Stimulated activated effector memory CD8-positive, alpha-beta T cell treated with anti-CD3 and anti-CD28 coated beads, Interleukin-12 subunit alpha, Interleukin-12 subunit beta, amount 100 ng/mL, for 72 hours (primary cell): ENCODE measurements at regions not wholly inside any gene's neighbourhood (a gene's known extent, or its start where the extent isn't known, plus 50 kb on each side); places are given as distances from the start of the nearest gene placed in this dataset.
A peak's percentile ranks its signal among the peaks of the same experiment; 100 is the strongest.
"Not testable (repeated sequence)": the region's sequence is repeated elsewhere in the genome, so short reads cannot be mapped to it uniquely, and the experiment has no call there.

ENCODE experiments used
- ATAC-seq: fragments of 150-1000 bp; cut with Tn5 transposase; 2 replicates; pipeline ENCODE4 v1.10.0; 2021
- DNase-seq, 2 donors: peaks; one replicate each; pipeline ENCODE4 v3.0.0; 2021 to 2022; ENCODE audit warnings: low spot score in 2 of 2
- H3K27ac Mint-ChIP-seq: one replicate; pipeline ENCODE4 v1.8.0; 2022; ENCODE audit warnings: mild to moderate bottlenecking, mixed read lengths
- H3K36me3 Mint-ChIP-seq: one replicate; pipeline ENCODE4 v1.8.0; 2022; ENCODE audit warnings: mild to moderate bottlenecking, mixed read lengths
- H3K4me1 Mint-ChIP-seq: one replicate; pipeline ENCODE4 v1.8.0; 2022; ENCODE audit warnings: mixed read lengths
- H3K4me3 Mint-ChIP-seq: one replicate; pipeline ENCODE4 v1.8.0; 2022; ENCODE audit warnings: mild to moderate bottlenecking, mixed read lengths
- H3K9me3 Mint-ChIP-seq: one replicate; pipeline ENCODE4 v1.8.0; 2022; ENCODE audit warnings: mixed read lengths

GRCh38 chr1:65068202-65069010 lies 79.6 kb upstream of the AK4 start:
- Mint-ChIP-seq H3K27ac (peak overlapping the region; percentile 92), H3K36me3 (peaks cover 18% of the 10 kb centered on the region), H3K4me3 (peak overlapping the region; percentile 90), H3K4me1 (peaks cover 37% of the 10 kb centered on the region), H3K9me3 (no peaks in the 10 kb centered on the region)
- ATAC-seq, result no peak
- no peak for DNase-seq

- Mint-ChIP-seq H3K27ac (peak overlapping the region; percentile 92), H3K9me3 (no peaks in the 10 kb centered on the region), H3K4me1 (peaks cover 35% of the 10 kb centered on the region), H3K4me3 (peak overlapping the region; percentile 90), H3K36me3 (peaks cover 18% of the 10 kb centered on the region)
- no peak for ATAC-seq
- DNase-seq, result no peak
These were observed 78.9 kb upstream of the AK4 start for GRCh38 chr1:65069011-65069565.

- Mint-ChIP-seq H3K9me3 (no peaks in the 10 kb centered on the region), H3K27ac (no peak overlapping the region), H3K4me1 (peaks cover 22% of the 10 kb centered on the region), H3K36me3 (peaks cover 8% of the 10 kb centered on the region), H3K4me3 (no peak overlapping the region)
- DNase-seq, result no peak
- no peak for ATAC-seq
These were observed 75.2 kb upstream of the AK4 start for GRCh38 chr1:65072845-65073244.

- no peaks in the 10 kb centered on the region for H3K9me3 Mint-ChIP-seq
- peak; percentile 29 to 77 for DNase-seq
- H3K27ac Mint-ChIP-seq, result no peak overlapping the region
These were observed 72.7 kb upstream of the AK4 start for GRCh38 chr1:65075123-65075976.

GRCh38 chr1:65077369-65077768 lies 70.6 kb upstream of the AK4 start:
- peaks cover 20% of the 10 kb centered on the region for H3K4me1 Mint-ChIP-seq
- no peak for DNase-seq
- H3K36me3 Mint-ChIP-seq, result no peaks in the 10 kb centered on the region
- no peaks in the 10 kb centered on the region for H3K9me3 Mint-ChIP-seq
- ATAC-seq, result no peak
- H3K27ac Mint-ChIP-seq, result no peak overlapping the region
- no peak overlapping the region for H3K4me3 Mint-ChIP-seq

More at GRCh38 chr1:65075123-65075976, 72.7 kb upstream of the AK4 start:
- H3K36me3 Mint-ChIP-seq, result no peaks in the 10 kb centered on the region
- peak; percentile 90 for ATAC-seq
- peaks cover 20% of the 10 kb centered on the region for H3K4me1 Mint-ChIP-seq
- H3K4me3 Mint-ChIP-seq, result no peak overlapping the region

- ATAC-seq (peak; percentile 75), DNase-seq (no peak)
- Mint-ChIP-seq H3K27ac (no peak overlapping the region), H3K36me3 (no peaks in the 10 kb centered on the region), H3K4me3 (no peak overlapping the region), H3K4me1 (peaks cover 14% of the 10 kb centered on the region), H3K9me3 (no peaks in the 10 kb centered on the region)
These were observed 68.1 kb upstream of the AK4 start for GRCh38 chr1:65079941-65080340.

GRCh38 chr1:65082346-65083040 lies 65.5 kb upstream of the AK4 start:
- Mint-ChIP-seq H3K4me1 (peaks cover 7% of the 10 kb centered on the region), H3K9me3 (no peaks in the 10 kb centered on the region), H3K4me3 (no peak overlapping the region), H3K36me3 (no peaks in the 10 kb centered on the region), H3K27ac (peak overlapping the region; percentile 1)
- ATAC-seq (no peak), DNase-seq (no peak)

GRCh38 chr1:65083263-65083896 lies 64.6 kb upstream of the AK4 start:
- Mint-ChIP-seq H3K27ac (peak overlapping the region; percentile 1), H3K4me1 (peaks cover 11% of the 10 kb centered on the region), H3K9me3 (no peaks in the 10 kb centered on the region), H3K36me3 (no peaks in the 10 kb centered on the region), H3K4me3 (no peak overlapping the region)
- ATAC-seq, result peak; percentile 88
- DNase-seq, result no peak

GRCh38 chr1:65084066-65084465 lies 63.9 kb upstream of the AK4 start:
- no peaks in the 10 kb centered on the region for H3K36me3 Mint-ChIP-seq
- no peak for ATAC-seq
- H3K27ac Mint-ChIP-seq, result no peak overlapping the region
- peaks cover 11% of the 10 kb centered on the region for H3K4me1 Mint-ChIP-seq
- no peaks in the 10 kb centered on the region for H3K9me3 Mint-ChIP-seq
- DNase-seq, result no peak
- H3K4me3 Mint-ChIP-seq, result no peak overlapping the region

- not testable (repeated sequence) for ATAC-seq, H3K4me3 Mint-ChIP-seq, H3K9me3 Mint-ChIP-seq, DNase-seq, H3K4me1 Mint-ChIP-seq, H3K27ac Mint-ChIP-seq, H3K36me3 Mint-ChIP-seq
These were observed 60.5 kb upstream of the AK4 start for GRCh38 chr1:65087519-65087918.

GRCh38 chr1:65090406-65090805 lies 57.6 kb upstream of the AK4 start:
- H3K4me3 Mint-ChIP-seq, result no peak overlapping the region
- H3K27ac Mint-ChIP-seq, result no peak overlapping the region
- no peaks in the 10 kb centered on the region for H3K36me3 Mint-ChIP-seq
- DNase-seq (no peak), ATAC-seq (no peak)
- no peaks in the 10 kb centered on the region for H3K9me3 Mint-ChIP-seq
- peaks cover 5% of the 10 kb centered on the region for H3K4me1 Mint-ChIP-seq

GRCh38 chr1:65092691-65093090 lies 55.3 kb upstream of the AK4 start:
- no peak overlapping the region for H3K4me3 Mint-ChIP-seq
- ATAC-seq (no peak), DNase-seq (no peak)
- peaks cover 2% of the 10 kb centered on the region for H3K4me1 Mint-ChIP-seq
- H3K27ac Mint-ChIP-seq, result no peak overlapping the region
- no peaks in the 10 kb centered on the region for H3K9me3 Mint-ChIP-seq
- H3K36me3 Mint-ChIP-seq, result no peaks in the 10 kb centered on the region

- H3K9me3 Mint-ChIP-seq, result peaks cover 4% of the 10 kb centered on the region
- H3K27ac Mint-ChIP-seq, result no peak overlapping the region
- H3K36me3 Mint-ChIP-seq, result no peaks in the 10 kb centered on the region
- DNase-seq, result no peak
- no peaks in the 10 kb centered on the region for H3K4me1 Mint-ChIP-seq
- H3K4me3 Mint-ChIP-seq, result no peak overlapping the region
- no peak for ATAC-seq
These were observed 50.9 kb upstream of the AK4 start for GRCh38 chr1:65097076-65097475.
